ENCODE measurements at regions not wholly inside any gene's neighbourhood (a gene's known extent, or its start where the extent isn't known, plus 50 kb on each side); places are given as distances from the start of the nearest gene placed in this dataset.

DNA sequence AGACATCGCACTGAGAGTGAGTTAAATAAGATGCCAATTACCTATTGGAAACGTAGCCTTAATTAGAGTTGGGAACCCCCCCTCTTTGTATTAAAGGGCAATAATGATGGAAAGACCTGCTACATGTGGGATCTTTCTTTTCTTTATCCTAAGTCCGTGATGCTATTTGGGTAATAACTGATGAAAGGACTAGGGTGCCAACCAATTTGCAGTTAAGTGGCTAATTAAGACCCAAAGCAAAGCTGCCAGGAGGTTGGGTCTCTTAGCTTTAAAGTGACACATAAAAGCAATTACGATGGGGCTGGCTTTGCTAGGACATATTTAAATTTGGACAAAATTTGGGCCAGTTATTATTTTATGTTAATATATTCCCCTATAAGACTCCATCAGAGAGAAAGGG is 728.8 kb downstream of the NR2F1-AS1 start:
- TF ChIP-seq SIN3A (IDR thresholded peaks at IDR 0.05; ENCODE audit: borderline replicate concordance, insufficient read depth, low read depth, low read length) (no peak), TCF7L2 (IDR thresholded peaks at IDR 0.05; ENCODE audit: low read depth, low read length) (no peak), POLR2AphosphoS5 (IDR thresholded peaks at IDR 0.05; ENCODE audit: low read depth, low read length) (no peak)
- TF ChIP-seq, protein P1, sequence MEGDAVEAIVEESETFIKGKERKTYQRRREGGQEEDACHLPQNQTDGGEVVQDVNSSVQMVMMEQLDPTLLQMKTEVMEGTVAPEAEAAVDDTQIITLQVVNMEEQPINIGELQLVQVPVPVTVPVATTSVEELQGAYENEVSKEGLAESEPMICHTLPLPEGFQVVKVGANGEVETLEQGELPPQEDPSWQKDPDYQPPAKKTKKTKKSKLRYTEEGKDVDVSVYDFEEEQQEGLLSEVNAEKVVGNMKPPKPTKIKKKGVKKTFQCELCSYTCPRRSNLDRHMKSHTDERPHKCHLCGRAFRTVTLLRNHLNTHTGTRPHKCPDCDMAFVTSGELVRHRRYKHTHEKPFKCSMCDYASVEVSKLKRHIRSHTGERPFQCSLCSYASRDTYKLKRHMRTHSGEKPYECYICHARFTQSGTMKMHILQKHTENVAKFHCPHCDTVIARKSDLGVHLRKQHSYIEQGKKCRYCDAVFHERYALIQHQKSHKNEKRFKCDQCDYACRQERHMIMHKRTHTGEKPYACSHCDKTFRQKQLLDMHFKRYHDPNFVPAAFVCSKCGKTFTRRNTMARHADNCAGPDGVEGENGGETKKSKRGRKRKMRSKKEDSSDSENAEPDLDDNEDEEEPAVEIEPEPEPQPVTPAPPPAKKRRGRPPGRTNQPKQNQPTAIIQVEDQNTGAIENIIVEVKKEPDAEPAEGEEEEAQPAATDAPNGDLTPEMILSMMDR (IDR thresholded peaks at IDR 0.05), result no peak
- TF ChIP-seq, protein P2, sequence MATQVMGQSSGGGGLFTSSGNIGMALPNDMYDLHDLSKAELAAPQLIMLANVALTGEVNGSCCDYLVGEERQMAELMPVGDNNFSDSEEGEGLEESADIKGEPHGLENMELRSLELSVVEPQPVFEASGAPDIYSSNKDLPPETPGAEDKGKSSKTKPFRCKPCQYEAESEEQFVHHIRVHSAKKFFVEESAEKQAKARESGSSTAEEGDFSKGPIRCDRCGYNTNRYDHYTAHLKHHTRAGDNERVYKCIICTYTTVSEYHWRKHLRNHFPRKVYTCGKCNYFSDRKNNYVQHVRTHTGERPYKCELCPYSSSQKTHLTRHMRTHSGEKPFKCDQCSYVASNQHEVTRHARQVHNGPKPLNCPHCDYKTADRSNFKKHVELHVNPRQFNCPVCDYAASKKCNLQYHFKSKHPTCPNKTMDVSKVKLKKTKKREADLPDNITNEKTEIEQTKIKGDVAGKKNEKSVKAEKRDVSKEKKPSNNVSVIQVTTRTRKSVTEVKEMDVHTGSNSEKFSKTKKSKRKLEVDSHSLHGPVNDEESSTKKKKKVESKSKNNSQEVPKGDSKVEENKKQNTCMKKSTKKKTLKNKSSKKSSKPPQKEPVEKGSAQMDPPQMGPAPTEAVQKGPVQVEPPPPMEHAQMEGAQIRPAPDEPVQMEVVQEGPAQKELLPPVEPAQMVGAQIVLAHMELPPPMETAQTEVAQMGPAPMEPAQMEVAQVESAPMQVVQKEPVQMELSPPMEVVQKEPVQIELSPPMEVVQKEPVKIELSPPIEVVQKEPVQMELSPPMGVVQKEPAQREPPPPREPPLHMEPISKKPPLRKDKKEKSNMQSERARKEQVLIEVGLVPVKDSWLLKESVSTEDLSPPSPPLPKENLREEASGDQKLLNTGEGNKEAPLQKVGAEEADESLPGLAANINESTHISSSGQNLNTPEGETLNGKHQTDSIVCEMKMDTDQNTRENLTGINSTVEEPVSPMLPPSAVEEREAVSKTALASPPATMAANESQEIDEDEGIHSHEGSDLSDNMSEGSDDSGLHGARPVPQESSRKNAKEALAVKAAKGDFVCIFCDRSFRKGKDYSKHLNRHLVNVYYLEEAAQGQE (IDR thresholded peaks at IDR 0.05; ENCODE audit: insufficient read depth in 1 of 2, low read depth in 2 of 2, low read length in 1 of 2), result no peak
- no peak for ATAC-seq
- POLR2A ChIA-PET, result no interaction called here

DNA sequence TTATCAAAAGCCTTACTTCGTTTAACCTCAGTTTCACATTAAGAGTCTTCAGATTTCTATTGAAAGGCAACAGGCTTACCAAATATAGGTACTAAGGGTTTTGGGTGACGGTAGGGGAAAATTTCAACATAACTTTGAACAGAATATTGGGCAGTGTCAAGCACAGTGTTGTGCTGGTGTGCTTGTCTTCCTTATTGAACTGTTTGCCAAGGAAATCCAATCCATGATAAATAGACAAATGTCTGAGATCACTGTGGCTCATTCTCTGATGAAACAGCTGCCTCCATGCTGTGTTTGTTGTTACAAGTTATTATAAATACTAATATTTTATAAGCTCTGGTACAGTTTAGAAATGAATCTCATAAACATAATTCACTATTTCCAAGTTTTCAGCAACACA is 730.1 kb downstream of the NR2F1-AS1 start:
- TF ChIP-seq, protein P1 (IDR thresholded peaks at IDR 0.05), result no peak
- TF ChIP-seq SIN3A (IDR thresholded peaks at IDR 0.05; ENCODE audit: borderline replicate concordance, insufficient read depth, low read depth, low read length) (no peak), TCF7L2 (IDR thresholded peaks at IDR 0.05; ENCODE audit: low read depth, low read length) (no peak), POLR2AphosphoS5 (IDR thresholded peaks at IDR 0.05; ENCODE audit: low read depth, low read length) (no peak)
- TF ChIP-seq, protein P2 (IDR thresholded peaks at IDR 0.05; ENCODE audit: insufficient read depth in 1 of 2, low read depth in 2 of 2, low read length in 1 of 2), result no peak
- POLR2A ChIA-PET, result no interaction called here
- no TSS peak for BruUV-seq (replicated peaks)
- H3K4me1 ChIP-seq (ENCODE audit: control insufficient read depth, insufficient read depth, low read length), result no peaks in the 10 kb centered on the region
- H3K36me3 ChIP-seq (ENCODE audit: control insufficient read depth, insufficient read depth, low read length), result no peaks in the 10 kb centered on the region; the same call in 1 of the 2 replicates
- DNase-seq (ENCODE audit: low read depth, low spot score) (no peak), ATAC-seq (no peak)
- intact Hi-C loops (cut with micrococcal nuclease; ENCODE audit: unreplicated experiment), result no loop called here
- H3K27ac ChIP-seq (ENCODE audit: low read length), result peak overlapping the region; percentile 11; the same call in 1 of the 2 replicates
- in situ Hi-C loops (cut with HindIII; ENCODE audit: low pct_unique_long_range_greater_than_20kb, low sequenced_read_pairs), result no loop called here
- H3K27me3 ChIP-seq (ENCODE audit: control insufficient read depth, insufficient read depth, low read length), result no peaks in the 10 kb centered on the region
- CTCF ChIA-PET, result no interaction called here
- no peaks in the 10 kb centered on the region for H3K9me3 ChIP-seq (ENCODE audit: control insufficient read depth, insufficient read depth, low read depth, low read length)
- no peak overlapping the region for H3K4me3 ChIP-seq (ENCODE audit: low read depth in 2 of 2, low read length in 2 of 2)

More for the DNA sequence above, 728.8 kb downstream of the NR2F1-AS1 start:
- Histone ChIP-seq H3K36me3 (ENCODE audit: control insufficient read depth, insufficient read depth, low read length) (no peaks in the 10 kb centered on the region; the same call in 1 of the 2 replicates), H3K4me1 (ENCODE audit: control insufficient read depth, insufficient read depth, low read length) (no peaks in the 10 kb centered on the region), H3K4me3 (ENCODE audit: low read depth in 2 of 2, low read length in 2 of 2) (no peak overlapping the region), H3K27ac (ENCODE audit: low read length) (no peak overlapping the region), H3K9me3 (ENCODE audit: control insufficient read depth, insufficient read depth, low read depth, low read length) (no peaks in the 10 kb centered on the region), H3K27me3 (ENCODE audit: control insufficient read depth, insufficient read depth, low read length) (no peaks in the 10 kb centered on the region)
- no TSS peak for BruUV-seq (replicated peaks)
- intact Hi-C loops (cut with micrococcal nuclease; ENCODE audit: unreplicated experiment), result no loop called here
- no peak for DNase-seq (ENCODE audit: low read depth, low spot score)
- CTCF ChIA-PET, result no interaction called here
- in situ Hi-C loops (cut with HindIII; ENCODE audit: low pct_unique_long_range_greater_than_20kb, low sequenced_read_pairs), result no loop called here
